HEK293T (cell line): ENCODE measurements at regions not wholly inside any gene's neighbourhood (a gene's known extent, or its start where the extent isn't known, plus 50 kb on each side); places are given as distances from the start of the nearest gene placed in this dataset.

Experiments used
- BHLHE40 ChIP-seq: fragments of 450-650 bp; IDR thresholded peaks from 2 replicates; pipeline ENCODE4 v1.6.1; 2016; ENCODE audit warnings: mild to moderate bottlenecking, moderate library complexity, borderline replicate concordance
- ELF4 ChIP-seq: fragments of 450-650 bp; IDR thresholded peaks from 2 replicates; pipeline ENCODE4 v1.6.1; 2017; ENCODE audit warnings: antibody characterized with exemption
- FOXA1 ChIP-seq: fragments of 450-650 bp; IDR thresholded peaks from 2 replicates; pipeline ENCODE4 v1.6.1; 2016; ENCODE audit warnings: mild to moderate bottlenecking
- FOXM1 ChIP-seq: fragments of 450-650 bp; IDR thresholded peaks from 2 replicates; pipeline ENCODE4 v1.6.1; 2017; ENCODE audit warnings: mild to moderate bottlenecking, borderline replicate concordance
- HDGF ChIP-seq: fragments of 450-650 bp; IDR thresholded peaks from 2 replicates; pipeline ENCODE4 v1.6.1; 2017; ENCODE audit warnings: antibody characterized with exemption, borderline replicate concordance
- SP1 ChIP-seq: fragments of 450-650 bp; IDR thresholded peaks from 2 replicates; pipeline ENCODE4 v1.6.1; 2017
- TARDBP ChIP-seq: fragments of 450-650 bp; IDR thresholded peaks from 2 replicates; pipeline ENCODE4 v1.6.1; 2016

GRCh38 chr14:54168489-54168888 is 211.9 kb upstream of the BMP4 start:
- no peak for TF ChIP-seq ELF4
- TF ChIP-seq SP1, result no peak
- no peak for TF ChIP-seq TARDBP
- no peak for TF ChIP-seq BHLHE40
- no peak for TF ChIP-seq HDGF
- no peak for TF ChIP-seq FOXA1
- TF ChIP-seq FOXM1, result no peak
